HG03103 (cell line): ENCODE measurements at regions not wholly inside any gene's neighbourhood (a gene's known extent, or its start where the extent isn't known, plus 50 kb on each side); places are given as distances from the start of the nearest gene placed in this dataset.

Source experiments
- ATAC-seq: cut with Tn5 transposase; IDR thresholded peaks from one replicate; pipeline ENCODE4 v1.9.1; 2021; ENCODE audit warnings: low read depth; ENCODE audit not compliant: unreplicated experiment

- ATAC-seq: no peak
Measured at GRCh38 chr10:21069929-21070700, 173.0 kb upstream of the NEBL start.

DNA sequence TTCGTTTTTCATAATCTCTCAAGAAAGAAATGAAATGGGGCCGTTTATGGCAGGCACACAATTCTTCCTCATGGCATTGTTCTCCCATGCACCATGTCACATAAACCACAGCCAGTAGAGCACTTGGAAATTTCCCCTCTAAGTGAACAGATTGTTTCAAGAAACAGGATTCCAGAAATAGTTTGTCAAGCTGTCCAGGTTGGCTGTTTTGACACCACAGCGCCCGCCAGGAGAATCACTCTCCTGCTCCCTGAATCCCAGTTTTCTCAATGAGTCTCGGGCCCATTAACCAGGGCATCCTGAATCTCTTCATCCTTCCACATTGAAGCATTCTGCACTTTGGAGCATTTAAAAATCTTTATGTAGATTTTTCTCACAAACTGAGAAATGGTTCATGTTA lies 172.2 kb upstream of the NEBL start:
- no peak for ATAC-seq

- ATAC-seq: no peak
Measured at GRCh38 chr10:21068026-21068656, 171.0 kb upstream of the NEBL start.

DNA sequence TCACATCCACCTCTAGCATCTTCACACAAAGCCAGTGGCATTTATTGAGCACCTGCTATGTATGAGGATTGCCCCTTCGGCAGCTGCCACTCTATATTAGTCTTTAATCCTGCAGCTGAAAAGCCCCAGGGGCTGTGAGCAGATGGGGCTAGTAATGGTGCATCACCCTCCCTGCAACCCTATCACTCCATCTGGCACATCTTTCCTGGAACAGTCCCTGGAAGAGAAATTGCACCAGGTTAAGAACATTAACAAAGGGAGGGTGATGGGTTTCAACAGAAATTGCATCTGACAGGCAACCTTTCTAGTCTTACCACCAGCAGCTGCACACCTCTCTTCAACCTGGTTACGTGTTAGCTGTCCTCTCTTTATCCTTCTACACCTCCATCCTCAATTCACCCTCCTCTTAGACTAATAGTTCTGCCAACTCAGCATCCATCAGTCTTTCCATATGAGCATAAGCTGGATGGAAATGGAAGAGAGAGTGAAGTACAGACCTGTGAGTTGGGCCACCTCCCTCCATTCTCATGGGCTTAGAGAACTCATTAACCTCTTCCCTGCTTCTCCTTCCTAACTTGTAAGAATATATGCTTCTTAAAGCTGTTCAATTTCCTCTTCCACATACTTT lies 168.6 kb upstream of the NEBL start:
- ATAC-seq: no peak

DNA sequence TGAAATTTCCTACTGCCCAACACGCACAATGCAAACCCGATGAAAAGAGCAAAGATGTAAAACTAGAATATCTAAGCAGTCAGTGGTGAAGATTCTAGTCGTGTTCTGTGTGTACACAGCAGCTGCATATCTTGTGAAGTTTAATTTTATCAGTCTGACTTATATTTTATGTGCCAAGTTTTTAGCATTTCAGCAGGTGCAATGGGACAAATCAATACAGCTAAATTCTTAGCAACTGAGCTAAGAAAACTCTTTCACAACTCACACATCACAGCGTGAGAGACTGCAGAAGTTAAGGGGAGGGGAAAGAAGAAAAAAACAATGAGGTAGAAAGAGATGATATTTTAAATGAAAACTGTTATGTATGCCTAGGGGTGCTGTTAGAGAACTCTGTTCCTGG lies 164.9 kb upstream of the NEBL start:
- no peak for ATAC-seq

DNA sequence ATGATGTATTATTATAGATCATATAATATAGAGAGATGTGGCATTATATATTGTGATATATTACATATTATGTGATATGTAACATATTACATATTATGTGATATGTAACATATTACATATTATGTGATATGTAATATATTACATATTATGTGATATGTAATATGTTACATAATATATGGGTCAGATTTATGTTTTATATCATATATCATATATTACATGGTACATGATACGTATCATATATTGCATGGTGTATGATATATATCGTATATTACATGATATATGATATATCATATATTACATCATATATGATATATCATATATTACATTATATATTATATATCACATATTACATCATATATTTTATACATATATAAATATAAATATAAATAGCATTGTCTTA lies 164.1 kb upstream of the NEBL start:
- no peak for ATAC-seq

DNA sequence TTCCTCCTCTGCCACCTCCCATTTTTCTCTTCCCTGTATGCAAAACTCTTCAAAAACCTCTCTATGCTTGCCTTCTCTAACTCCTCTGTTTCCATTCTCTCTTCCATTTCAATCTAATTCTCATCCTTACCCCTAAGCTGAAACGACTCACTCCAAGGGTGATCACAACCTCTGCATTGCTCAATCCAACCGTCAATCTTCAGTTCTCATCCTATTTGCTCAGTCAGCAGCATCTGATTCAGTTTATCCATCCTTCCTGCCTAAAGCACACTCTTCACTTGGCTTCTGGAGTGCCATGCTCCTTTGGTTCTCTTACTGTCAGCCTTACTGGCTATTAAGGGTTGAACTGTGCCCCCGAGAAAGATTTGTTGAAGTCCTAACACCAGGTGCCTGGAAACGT lies 163.5 kb upstream of the NEBL start:
- ATAC-seq: no peak

DNA sequence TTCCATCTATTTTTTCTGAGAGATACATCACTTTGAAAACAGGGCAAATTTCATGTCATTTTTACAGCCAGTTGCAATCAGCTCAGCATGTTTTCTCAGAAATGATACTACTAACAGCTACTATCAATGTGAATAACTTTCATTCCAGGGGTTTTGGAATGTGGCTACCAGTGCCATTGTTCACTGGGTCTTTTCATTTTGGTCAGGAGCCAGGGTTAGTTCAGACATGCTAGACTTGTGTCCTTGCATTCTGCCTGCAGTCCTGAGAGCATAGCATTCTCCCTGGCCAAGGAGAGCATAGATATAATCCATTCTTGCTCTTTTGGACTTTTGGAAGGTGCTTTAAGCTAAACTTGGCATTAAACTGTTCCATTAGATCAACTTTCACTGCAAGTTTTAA lies 160.9 kb upstream of the NEBL start:
- no peak for ATAC-seq

- ATAC-seq: no peak
Measured at GRCh38 chr10:21057436-21057835, 160.3 kb upstream of the NEBL start.

- no peak for ATAC-seq
Measured at GRCh38 chr10:21056461-21056860, 159.3 kb upstream of the NEBL start.

DNA sequence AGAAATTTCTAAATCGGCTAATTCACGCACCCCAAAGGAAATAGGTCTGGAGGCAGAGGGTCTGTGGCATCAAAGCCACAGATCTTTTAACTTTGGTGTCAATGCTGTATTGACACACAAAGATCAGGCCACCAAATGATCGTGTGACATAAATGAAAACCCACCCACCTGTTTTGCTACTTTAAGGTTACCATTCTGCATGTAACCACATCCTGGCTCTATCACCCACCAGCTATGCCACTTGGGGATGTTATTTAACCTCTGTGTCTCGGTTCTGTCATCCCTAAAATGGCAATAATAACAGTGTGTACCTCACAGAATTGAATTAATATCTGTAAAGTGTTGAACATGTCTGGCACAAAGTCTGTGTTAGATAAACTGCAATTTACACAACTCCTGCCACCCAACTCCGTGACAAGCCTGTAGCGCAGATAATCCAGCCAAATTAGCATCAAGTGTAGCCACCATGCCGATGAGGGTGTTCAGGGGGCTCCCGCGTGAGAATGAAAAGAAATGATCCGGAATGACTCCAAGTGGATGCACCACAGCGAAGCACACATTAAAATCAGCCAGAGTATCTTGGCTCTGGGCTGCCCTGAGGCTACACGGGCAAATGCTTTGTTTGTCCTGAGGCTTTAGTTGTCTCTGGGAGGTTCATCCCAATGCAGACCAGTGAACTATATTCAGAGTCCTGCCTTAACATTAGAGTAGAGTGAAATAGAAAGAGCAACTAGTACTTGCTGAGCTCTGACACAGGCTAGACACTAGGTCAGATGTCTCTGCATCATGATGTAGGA lies 158.4 kb upstream of the NEBL start:
- ATAC-seq: no peak

- no peak for ATAC-seq
Measured at GRCh38 chr10:21053953-21054690, 157.0 kb upstream of the NEBL start.

DNA sequence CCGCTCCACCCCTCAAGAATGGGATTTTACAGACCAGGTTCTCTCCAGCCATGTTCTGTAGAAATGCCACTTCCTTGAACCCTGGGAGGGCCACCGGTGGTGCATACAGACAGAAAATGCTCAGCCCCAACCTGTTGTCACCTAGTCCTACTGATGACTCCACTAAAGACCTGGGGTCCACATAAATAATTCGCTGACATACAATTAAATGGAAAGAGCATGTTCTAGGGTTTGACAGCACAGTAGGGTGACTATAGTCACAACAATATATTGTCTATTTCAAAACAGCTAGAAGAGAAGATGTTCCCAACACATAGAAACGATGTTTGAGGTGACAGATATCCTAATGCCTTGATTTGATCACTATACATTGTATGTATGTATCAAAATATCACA lies 155.6 kb upstream of the NEBL start:
- no peak for ATAC-seq

GRCh38 chr10:21052072-21052708 lies 155.1 kb upstream of the NEBL start:
- ATAC-seq: no peak

GRCh38 chr10:21049482-21049881 lies 152.4 kb upstream of the NEBL start:
- ATAC-seq: no peak

- ATAC-seq: no peak
Measured at GRCh38 chr10:21048068-21048467, 151.0 kb upstream of the NEBL start.

GRCh38 chr10:21047511-21047910 lies 150.4 kb upstream of the NEBL start:
- no peak for ATAC-seq

DNA sequence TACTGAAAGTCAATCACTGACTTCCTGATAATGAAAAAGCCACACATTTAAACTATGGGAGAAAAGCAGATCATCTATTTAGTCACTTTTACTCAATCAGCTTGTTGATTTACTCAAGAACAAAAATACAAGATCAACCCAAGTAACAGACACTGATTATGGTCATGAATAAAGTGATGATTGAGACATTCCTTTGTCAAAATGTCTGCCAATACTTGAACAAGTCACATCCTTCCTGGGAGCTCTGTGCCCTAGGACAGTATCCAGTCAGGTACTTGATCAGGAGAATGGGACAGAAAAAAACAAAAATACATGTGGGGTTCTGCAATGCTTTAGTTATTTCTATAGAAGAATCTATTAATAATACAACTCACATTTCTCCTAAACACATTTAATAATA lies 150.0 kb upstream of the NEBL start:
- ATAC-seq: no peak

- ATAC-seq: no peak
Measured at GRCh38 chr10:21043044-21043443, 145.9 kb upstream of the NEBL start.

DNA sequence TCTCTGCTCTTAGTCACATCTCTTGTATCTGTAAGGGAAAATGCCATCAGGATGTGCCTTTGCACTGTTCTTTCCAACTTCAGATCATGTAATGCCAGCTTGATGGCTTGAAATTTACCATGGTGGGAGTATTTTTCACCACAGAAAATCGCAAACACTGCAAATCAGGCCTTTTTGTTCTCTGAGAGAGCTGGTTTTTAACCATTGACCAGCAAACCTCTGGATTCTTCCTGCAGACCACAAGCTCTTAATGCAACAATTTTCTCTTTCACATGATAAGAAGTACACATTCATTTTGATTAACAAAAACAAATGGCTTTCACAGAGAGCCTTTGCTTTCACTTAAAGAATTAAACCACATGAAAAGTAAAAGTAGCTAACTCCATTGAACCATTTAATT lies 145.4 kb upstream of the NEBL start:
- ATAC-seq: no peak
